ENCODE measurements at regions not wholly inside any gene's neighbourhood (a gene's known extent, or its start where the extent isn't known, plus 50 kb on each side); places are given as distances from the start of the nearest gene placed in this dataset.

- DNase-seq (ENCODE audit: low read depth) = no peak
These were observed 741.2 kb downstream of the PTPRU start for GRCh38 chr1:29977550-29977949.

GRCh38 chr1:29975036-29975694, 738.8 kb downstream of the PTPRU start:
- peak; percentile 62 for DNase-seq (ENCODE audit: low read depth)

- peak; percentile 87 for DNase-seq (ENCODE audit: low read depth)
These were observed 738.0 kb downstream of the PTPRU start for GRCh38 chr1:29974316-29974724.

GRCh38 chr1:29973406-29973805, 737.1 kb downstream of the PTPRU start:
- DNase-seq (ENCODE audit: low read depth) = peak; percentile 12

- no peak for DNase-seq (ENCODE audit: low read depth)
These were observed 736.2 kb downstream of the PTPRU start for GRCh38 chr1:29972421-29973053.

GRCh38 chr1:29971703-29972102, 735.4 kb downstream of the PTPRU start:
- DNase-seq (ENCODE audit: low read depth) = no peak

- no peak for DNase-seq (ENCODE audit: low read depth)
These were observed 734.5 kb downstream of the PTPRU start for GRCh38 chr1:29970747-29971325.

GRCh38 chr1:29969576-29969975, 733.3 kb downstream of the PTPRU start:
- no peak for DNase-seq (ENCODE audit: low read depth)

GRCh38 chr1:29967261-29967660, 730.9 kb downstream of the PTPRU start:
- no peak for DNase-seq (ENCODE audit: low read depth)

GRCh38 chr1:29966526-29967045, 730.3 kb downstream of the PTPRU start:
- DNase-seq (ENCODE audit: low read depth) = no peak

- peak; percentile 11 for DNase-seq (ENCODE audit: low read depth)
These were observed 728.6 kb downstream of the PTPRU start for GRCh38 chr1:29964718-29965533.

- DNase-seq (ENCODE audit: low read depth) = no peak
These were observed 727.6 kb downstream of the PTPRU start for GRCh38 chr1:29963946-29964345.

GRCh38 chr1:29962831-29963247, 726.5 kb downstream of the PTPRU start:
- peak; percentile 36 for DNase-seq (ENCODE audit: low read depth)

- no peak for DNase-seq (ENCODE audit: low read depth)
These were observed 726.0 kb downstream of the PTPRU start for GRCh38 chr1:29962336-29962735.

- DNase-seq (ENCODE audit: low read depth) = no peak
These were observed 725.2 kb downstream of the PTPRU start for GRCh38 chr1:29961293-29962059.

- no peak for DNase-seq (ENCODE audit: low read depth)
These were observed 724.6 kb downstream of the PTPRU start for GRCh38 chr1:29960876-29961275.

- no peak for DNase-seq (ENCODE audit: low read depth)
These were observed 723.9 kb downstream of the PTPRU start for GRCh38 chr1:29960156-29960755.

GRCh38 chr1:29959356-29959755, 723.0 kb downstream of the PTPRU start:
- no peak for DNase-seq (ENCODE audit: low read depth)

GRCh38 chr1:29958271-29958670, 721.9 kb downstream of the PTPRU start:
- no peak for DNase-seq (ENCODE audit: low read depth)

- no peak for DNase-seq (ENCODE audit: low read depth)
These were observed 720.2 kb downstream of the PTPRU start for GRCh38 chr1:29956349-29957030.
